GM10248 (cell line): ENCODE measurements at regions not wholly inside any gene's neighbourhood (a gene's known extent, or its start where the extent isn't known, plus 50 kb on each side); places are given as distances from the start of the nearest gene placed in this dataset.

Source experiments
- CTCF ChIA-PET: fragments of 300-600 bp; sonication (Branson Sonifier 250); formaldehyde crosslinking; extraction: SDS; loops from one replicate; lab custom pipeline; 2021; ENCODE audit warnings: antibody characterized with exemption; lab: Yijun Ruan, JAX
- POLR2A ChIA-PET: fragments of 350-650 bp; sonication (Branson Sonifier 250); formaldehyde crosslinking; extraction: SDS; loops from one replicate; lab custom pipeline; 2020; ENCODE audit warnings: antibody characterized with exemption; lab: Yijun Ruan, JAX
- DNase-seq: peaks from one replicate; pipeline ENCODE4 v3.0.0; 2012; ENCODE audit errors: extremely low spot score
- CTCF ChIP-seq: IDR thresholded peaks from 2 replicates; pipeline ENCODE4 v1.5.1; 2012; ENCODE audit warnings: mild to moderate bottlenecking, low read depth; ENCODE audit errors: extremely low read depth, missing control alignments, control extremely low read depth

- ChIA-PET POLR2A (interaction anchor here (0.6 kb wide), 1 partner anchor 675 kb away, joined by 4 read pairs; no protein-coding TSS in a partner anchor), CTCF (interaction anchor here (0.6 to 2.1 kb wide), 8 partner anchors 9 to 220 kb away, joined by 3 to 7 read pairs (median 3); no protein-coding TSS in a partner anchor)
- TF ChIP-seq CTCF = no peak
- DNase-seq = no peak
Measured at GRCh38 chr7:24356718-24357386, 72.9 kb downstream of the NPY start.

GRCh38 chr7:24361001-24361400 lies 77.0 kb downstream of the NPY start:
- no peak for TF ChIP-seq CTCF
- POLR2A ChIA-PET = no interaction called here
- CTCF ChIA-PET = interaction anchor here (1.2 to 1.4 kb wide), 2 partner anchors 11 to 12 kb away, joined by 3 to 5 read pairs; no protein-coding TSS in a partner anchor
- no peak for DNase-seq

GRCh38 chr7:24365606-24366005 lies 81.6 kb downstream of the NPY start:
- CTCF ChIA-PET = interaction anchor here (1.2 to 3.3 kb wide), 3 partner anchors 9 to 16 kb away, joined by 3 to 13 read pairs (median 4); no protein-coding TSS in a partner anchor

GRCh38 chr7:24366876-24367275 lies 82.9 kb downstream of the NPY start:
- POLR2A ChIA-PET = no interaction called here
- CTCF ChIA-PET = interaction anchor here (1.0 kb wide), 1 partner anchor 14 kb away, joined by 5 read pairs; no protein-coding TSS in a partner anchor
- DNase-seq = no peak
- no peak for TF ChIP-seq CTCF

More at GRCh38 chr7:24365606-24366005, 81.6 kb downstream of the NPY start:
- POLR2A ChIA-PET = interaction anchor here (0.5 kb wide), 1 partner anchor 98 kb away, joined by 3 read pairs; no protein-coding TSS in a partner anchor
- no peak for TF ChIP-seq CTCF
- no peak for DNase-seq

- DNase-seq = no peak
- POLR2A ChIA-PET = no interaction called here
- CTCF ChIA-PET = no interaction called here
- no peak for TF ChIP-seq CTCF
Measured at GRCh38 chr7:24368161-24368560, 84.2 kb downstream of the NPY start.

- ChIA-PET POLR2A (no interaction called here), CTCF (interaction anchor here (1.1 to 4.2 kb wide), 3 partner anchors 11 to 52 kb away, joined by 3 to 27 read pairs (median 4); no protein-coding TSS in a partner anchor)
- no peak for DNase-seq
- no peak for TF ChIP-seq CTCF
Measured at GRCh38 chr7:24370541-24370940, 86.6 kb downstream of the NPY start.
